ENCODE measurements at regions not wholly inside any gene's neighbourhood (a gene's known extent, or its start where the extent isn't known, plus 50 kb on each side); places are given as distances from the start of the nearest gene placed in this dataset.

GRCh38 chr6:90795078-90795477 lies 208.2 kb upstream of the MAP3K7 start:
- TF ChIP-seq YY1 (IDR thresholded peaks at IDR 0.05; ENCODE audit: insufficient read depth, insufficient read length), result no peak
- TF ChIP-seq SUZ12 (IDR thresholded peaks at IDR 0.05; ENCODE audit: extremely low read depth, insufficient read depth, insufficient read length), result no peak
- no peak for TF ChIP-seq ZNF274 (IDR thresholded peaks at IDR 0.05; ENCODE audit: low read depth, low read length)
